22Rv1 (cell line): ENCODE measurements at regions not wholly inside any gene's neighbourhood (a gene's known extent, or its start where the extent isn't known, plus 50 kb on each side); places are given as distances from the start of the nearest gene placed in this dataset.

Source experiments
- H3K27ac ChIP-seq: fragments of 450-650 bp; 2 replicates; pipeline ENCODE4 v1.5.1; 2017
- CTCF ChIP-seq: fragments of 450-650 bp; IDR thresholded peaks from 2 replicates; pipeline ENCODE4 v1.5.1; 2017; ENCODE audit warnings: mild to moderate bottlenecking
- ZFX ChIP-seq: fragments of 450-650 bp; IDR thresholded peaks from 2 replicates; pipeline ENCODE4 v1.6.1; 2017; ENCODE audit warnings: antibody characterized with exemption, borderline replicate concordance

GRCh38 chr6:40923880-40924279 lies 115.1 kb downstream of the UNC5CL start:
- no peak overlapping the region for H3K27ac ChIP-seq
- TF ChIP-seq ZFX (no peak), CTCF (no peak)

GRCh38 chr6:40923326-40923725 lies 115.7 kb downstream of the UNC5CL start:
- H3K27ac ChIP-seq: no peak overlapping the region
- no peak for TF ChIP-seq CTCF
- no peak for TF ChIP-seq ZFX

- no peak overlapping the region for H3K27ac ChIP-seq
- TF ChIP-seq CTCF (no peak), ZFX (no peak)
These were observed 116.7 kb downstream of the UNC5CL start for GRCh38 chr6:40922281-40922680.

- H3K27ac ChIP-seq: no peak overlapping the region
- TF ChIP-seq ZFX (no peak), CTCF (no peak)
These were observed 120.9 kb downstream of the UNC5CL start for GRCh38 chr6:40918040-40918651.

- no peak overlapping the region for H3K27ac ChIP-seq
- TF ChIP-seq CTCF: no peak
- no peak for TF ChIP-seq ZFX
These were observed 121.4 kb downstream of the UNC5CL start for GRCh38 chr6:40917603-40918002.

GRCh38 chr6:40916845-40917244 lies 122.2 kb downstream of the UNC5CL start:
- TF ChIP-seq CTCF (no peak), ZFX (no peak)
- H3K27ac ChIP-seq: no peak overlapping the region

GRCh38 chr6:40915165-40915564 lies 123.9 kb downstream of the UNC5CL start:
- H3K27ac ChIP-seq: no peak overlapping the region
- TF ChIP-seq CTCF: no peak
- no peak for TF ChIP-seq ZFX
